NAMALWA (cell line): ENCODE measurements at regions not wholly inside any gene's neighbourhood (a gene's known extent, or its start where the extent isn't known, plus 50 kb on each side); places are given as distances from the start of the nearest gene placed in this dataset.
"Not testable (repeated sequence)": the region's sequence is repeated elsewhere in the genome, so short reads cannot be mapped to it uniquely, and the experiment has no call there.

ENCODE experiments used
- DNase-seq: peaks from one replicate; pipeline ENCODE4 v3.0.0-alpha.2; 2015; ENCODE audit warnings: low spot score

DNA sequence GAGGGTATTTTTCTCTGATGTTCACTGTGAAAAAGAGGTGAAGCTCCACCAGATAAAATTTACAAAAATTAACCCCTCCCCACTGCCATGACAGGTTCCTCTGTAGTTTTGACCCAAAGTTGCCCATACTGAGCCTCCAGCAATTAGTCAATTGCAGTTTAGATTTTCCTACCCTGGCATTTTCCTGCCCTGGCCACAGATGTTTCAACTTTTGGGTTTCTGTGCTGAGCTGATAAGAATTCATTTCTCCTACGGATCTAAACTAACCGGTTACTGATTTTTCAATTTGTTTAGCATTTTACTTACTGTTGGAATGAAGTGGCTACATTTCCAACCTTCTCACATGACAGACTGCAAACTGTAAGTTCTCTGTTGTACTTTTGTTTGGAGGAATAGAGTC, 1346.1 kb upstream of the EPHA6 start:
- DNase-seq, result no peak

- no peak for DNase-seq
Measured at GRCh38 chr3:95474338-95474737, 1340.1 kb upstream of the EPHA6 start.

DNA sequence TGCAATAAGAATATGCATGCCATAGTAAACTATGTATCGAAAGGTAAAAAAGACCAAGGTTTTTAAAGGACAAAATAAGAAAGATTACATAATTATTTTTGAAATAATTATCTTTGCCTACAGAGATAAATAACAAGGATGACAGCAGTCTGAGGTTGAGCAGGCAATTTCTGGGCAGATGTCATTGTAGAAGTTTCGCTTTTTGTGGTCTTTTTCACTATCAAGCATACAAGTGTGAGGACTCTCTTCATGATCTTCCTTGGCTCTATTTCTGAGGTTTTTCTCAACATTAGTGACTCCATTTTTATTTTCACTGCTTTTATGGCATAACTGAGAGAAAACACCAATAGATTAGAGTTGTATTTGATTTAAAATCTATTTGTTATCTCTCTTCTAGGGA, 1337.9 kb upstream of the EPHA6 start:
- no peak for DNase-seq

- no peak for DNase-seq
Measured at GRCh38 chr3:95506174-95506573, 1308.2 kb upstream of the EPHA6 start.

GRCh38 chr3:95508124-95508523, 1306.3 kb upstream of the EPHA6 start:
- no peak for DNase-seq

GRCh38 chr3:95511828-95512227, 1302.6 kb upstream of the EPHA6 start:
- DNase-seq, result no peak

GRCh38 chr3:95514260-95514659, 1300.1 kb upstream of the EPHA6 start:
- DNase-seq, result no peak

DNA sequence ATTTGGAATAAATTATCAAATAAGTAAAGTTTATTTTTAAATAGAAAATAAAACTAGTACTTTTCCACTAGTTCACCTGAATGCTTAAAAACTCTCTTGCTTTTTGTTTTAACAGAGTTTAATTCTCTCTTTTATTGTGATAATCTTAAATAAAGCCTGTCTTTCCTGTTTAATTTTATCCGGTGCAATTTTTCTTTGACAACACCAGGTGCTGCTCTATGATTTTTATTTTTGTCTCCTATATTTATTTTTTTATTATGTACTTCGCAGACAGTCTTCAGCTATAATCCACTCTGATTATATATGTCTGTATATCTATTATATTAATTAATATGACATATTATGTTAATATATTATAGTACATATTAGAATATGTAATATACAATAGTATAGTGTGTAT, 1293.0 kb upstream of the EPHA6 start:
- no peak for DNase-seq

- no peak for DNase-seq
Measured at GRCh38 chr3:95522449-95522848, 1291.9 kb upstream of the EPHA6 start.

- no peak for DNase-seq
Measured at GRCh38 chr3:95539950-95540483, 1274.4 kb upstream of the EPHA6 start.

DNA sequence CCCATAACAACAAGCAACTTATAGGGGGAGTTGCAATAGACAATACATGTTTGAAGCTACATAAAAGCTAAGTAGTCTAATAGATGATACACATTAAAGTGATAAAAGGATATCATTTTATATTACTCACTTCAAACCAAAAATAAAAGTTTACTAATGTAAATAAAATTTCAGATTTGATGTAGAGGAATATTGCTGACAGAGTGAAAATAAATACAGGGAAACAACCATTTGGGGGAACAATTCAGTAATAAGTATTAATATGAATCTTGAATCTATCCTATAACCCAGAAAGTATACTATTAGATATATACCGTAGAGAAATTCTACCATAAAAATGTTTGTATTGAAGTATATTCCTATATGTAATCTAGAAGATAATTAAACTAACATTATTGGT, 1248.9 kb upstream of the EPHA6 start:
- DNase-seq, result no peak

GRCh38 chr3:95567346-95567745, 1247.0 kb upstream of the EPHA6 start:
- DNase-seq, result no peak

DNA sequence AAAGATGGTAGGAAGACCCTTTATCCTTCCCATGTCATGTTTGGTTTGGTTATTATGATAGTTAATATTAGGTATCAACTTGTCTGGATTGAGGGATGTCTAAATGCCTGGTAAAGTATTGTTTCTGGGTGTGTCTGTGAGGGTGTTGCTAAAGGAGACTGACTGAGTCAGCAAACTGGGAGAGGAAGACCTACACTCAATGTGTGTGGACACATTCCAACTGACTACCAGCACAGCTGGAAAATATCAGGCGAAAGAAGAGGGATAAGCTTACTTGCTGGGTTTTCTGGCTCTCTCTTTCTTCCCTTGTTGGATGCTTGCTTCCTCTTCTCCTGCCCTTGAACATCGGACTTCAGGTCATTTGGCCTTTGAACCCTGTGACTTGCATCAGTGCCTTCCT, 1227.6 kb upstream of the EPHA6 start:
- no peak for DNase-seq

DNA sequence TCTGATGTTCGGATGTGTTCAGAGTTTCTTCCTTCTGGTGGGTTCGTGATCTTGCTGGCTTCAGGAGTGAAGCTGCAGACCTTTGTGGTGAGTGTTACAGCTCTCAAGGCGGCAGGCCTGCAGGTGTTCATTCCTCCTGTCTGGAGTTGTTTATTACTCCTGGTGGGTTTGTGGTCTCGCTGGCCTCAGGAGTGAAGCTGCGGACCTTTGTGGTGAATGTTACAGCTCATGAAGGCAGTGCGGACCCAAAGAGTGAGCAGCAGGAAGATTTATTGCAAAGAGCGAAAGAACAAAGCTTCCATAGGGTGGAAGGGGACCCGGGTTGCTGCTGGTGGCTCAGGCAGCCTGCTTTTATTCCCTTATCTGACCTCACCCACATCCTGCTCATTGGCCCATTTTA, 1226.8 kb upstream of the EPHA6 start:
- not testable (repeated sequence) for DNase-seq

DNA sequence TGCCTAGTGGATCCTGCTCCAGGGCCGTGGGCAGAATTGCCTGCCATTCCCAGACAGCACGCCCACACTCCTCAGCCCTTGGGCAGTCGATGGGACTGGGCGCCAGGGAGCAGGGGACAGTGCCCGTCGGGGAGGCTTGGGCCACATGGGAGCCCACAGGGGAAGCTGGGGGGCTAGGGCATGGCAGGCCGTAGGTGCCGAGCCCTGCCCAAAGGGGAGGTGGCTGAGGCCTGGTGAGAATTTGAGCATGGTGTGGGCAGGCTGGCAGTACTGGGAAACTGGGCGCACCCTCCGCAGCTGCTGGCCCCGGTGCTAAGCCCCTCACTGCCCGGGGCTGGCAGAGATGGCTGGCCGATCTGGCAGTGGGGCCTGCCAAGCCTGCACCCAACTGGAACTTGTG, 1225.9 kb upstream of the EPHA6 start:
- no peak for DNase-seq

DNA sequence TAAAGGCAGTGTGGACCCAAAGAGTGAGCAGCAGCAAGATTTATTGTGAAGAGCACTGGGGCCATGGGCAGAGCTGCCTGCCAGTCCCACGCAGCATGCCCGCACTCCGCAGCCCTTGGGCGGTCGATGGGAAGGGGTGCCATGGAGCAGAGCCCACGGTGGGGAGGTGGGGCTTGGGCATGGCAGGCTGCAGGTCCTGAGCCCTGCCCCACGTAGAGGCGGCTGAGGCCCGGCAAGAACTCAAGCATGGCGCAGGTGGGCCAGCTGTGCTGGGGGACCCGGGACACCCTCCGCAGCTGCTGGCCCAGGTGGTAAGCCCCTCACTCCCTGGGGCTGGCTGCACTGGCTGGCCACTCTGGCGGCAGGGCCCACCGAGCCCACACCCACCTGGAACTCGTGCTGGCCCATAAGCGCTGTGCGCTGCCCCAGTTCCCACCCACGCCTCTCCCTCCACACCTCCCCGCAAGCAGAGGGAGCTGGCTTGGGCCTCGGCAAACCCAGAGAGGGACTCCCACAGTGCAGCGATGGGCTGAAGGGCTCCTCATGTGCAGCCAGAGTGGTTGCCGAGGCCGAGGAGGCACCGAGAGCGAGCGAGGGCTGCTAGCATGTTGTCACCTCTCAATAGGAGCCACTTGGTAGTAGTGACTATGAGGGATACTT, 1218.8 kb upstream of the EPHA6 start:
- no peak for DNase-seq

GRCh38 chr3:95607926-95608325, 1206.5 kb upstream of the EPHA6 start:
- DNase-seq, result no peak

DNA sequence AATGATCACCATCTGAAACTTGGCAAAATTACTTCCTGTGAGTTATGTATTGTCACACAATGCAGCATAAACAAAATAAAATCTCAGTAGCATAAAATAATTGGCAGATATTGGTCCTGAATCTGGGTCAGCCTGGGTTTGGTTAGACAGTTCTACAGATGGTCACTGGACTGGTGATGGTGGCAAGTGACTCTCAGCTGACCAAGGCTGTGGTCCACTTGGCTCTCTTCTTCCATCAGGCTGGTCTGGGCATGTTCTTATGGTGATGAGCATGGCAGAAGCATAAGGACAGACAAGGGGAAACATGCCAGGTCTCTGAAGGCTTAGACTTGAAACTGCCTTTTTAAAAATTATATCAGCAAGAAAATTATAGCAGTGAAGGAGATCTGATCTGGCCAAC, 1205.0 kb upstream of the EPHA6 start:
- no peak for DNase-seq

GRCh38 chr3:95612611-95613010, 1201.8 kb upstream of the EPHA6 start:
- DNase-seq, result no peak

DNA sequence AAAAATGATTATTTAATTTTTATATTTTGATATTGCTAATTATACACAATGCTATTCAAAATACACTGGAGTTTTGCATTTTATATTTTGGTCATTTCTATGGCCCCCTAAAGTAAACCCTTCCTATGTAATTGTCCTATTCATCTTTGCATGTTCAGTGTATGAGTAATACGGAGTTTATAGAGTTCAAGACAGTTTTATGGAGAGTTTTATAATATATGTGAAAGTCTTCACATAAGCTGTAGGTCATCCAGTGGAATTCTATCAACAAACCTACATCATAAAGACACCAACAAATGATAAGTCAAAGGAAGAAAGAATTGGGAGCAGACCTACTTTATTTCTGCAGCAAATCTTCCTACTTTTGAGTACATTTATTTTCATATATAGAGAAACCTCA, 1200.4 kb upstream of the EPHA6 start:
- no peak for DNase-seq

GRCh38 chr3:95615592-95616310, 1198.6 kb upstream of the EPHA6 start:
- no peak for DNase-seq

- no peak for DNase-seq
Measured at GRCh38 chr3:95626107-95626506, 1188.3 kb upstream of the EPHA6 start.

DNA sequence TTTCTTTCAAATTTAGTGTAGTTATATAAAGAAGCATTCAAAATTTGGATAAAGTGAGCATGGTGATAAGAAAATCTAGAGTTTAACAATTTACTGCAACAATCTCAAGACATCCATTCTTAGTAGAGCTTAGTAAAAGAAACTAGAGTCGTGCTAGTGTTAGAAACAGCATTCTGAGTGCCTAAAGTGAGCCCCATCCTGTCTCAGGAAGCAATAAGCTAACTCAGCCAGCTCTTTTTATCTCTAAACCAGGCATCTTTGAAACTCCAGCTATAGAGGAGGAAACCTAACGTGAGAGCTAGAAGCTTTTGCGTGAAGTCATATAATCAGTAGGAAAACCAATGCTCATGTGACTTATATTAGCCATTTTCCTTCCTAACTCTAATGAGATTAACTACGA, 1187.1 kb upstream of the EPHA6 start:
- no peak for DNase-seq

GRCh38 chr3:95627697-95628096, 1186.7 kb upstream of the EPHA6 start:
- DNase-seq, result no peak
